ENCODE measurements at regions not wholly inside any gene's neighbourhood (a gene's known extent, or its start where the extent isn't known, plus 50 kb on each side); places are given as distances from the start of the nearest gene placed in this dataset.

GRCh38 chr5:133829786-133830185 lies 138.6 kb downstream of the C5orf15 start:
- Histone ChIP-seq H3K27me3 (no peaks in the 10 kb centered on the region), H3K27ac (no peak overlapping the region), H3K4me1 (no peaks in the 10 kb centered on the region), H3K9me3 (no peaks in the 10 kb centered on the region), H3K36me3 (no peaks in the 10 kb centered on the region), H3K4me3 (no peak overlapping the region)
- DNase-seq, result no peak
- WGBS, 2 donors (ENCODE audit: low coverage in 1 of 2), result 91% methylated on average over 3 of the region's 3 CpGs; no CpG with 5 or more reads in 1 of the 2 donors
- in situ Hi-C loops (cut with MboI; ENCODE audit: low pct_ligation_motif_present in 1 of 4, low pct_unique_long_range_greater_than_20kb in 1 of 4, low sequenced_read_pairs in 3 of 4), result no loop called here
- intact Hi-C loops (cut with DNase I; ENCODE audit: low total_unique reads), result no loop called here
- TF ChIP-seq CTCF (IDR thresholded peaks at IDR 0.05) (no peak), POLR2A (IDR thresholded peaks at IDR 0.05) (no peak), POLR2AphosphoS5 (IDR thresholded peaks at IDR 0.05) (no peak), EP300 (IDR thresholded peaks at IDR 0.05; ENCODE audit: low read depth) (no peak)

GRCh38 chr5:133828722-133829121 lies 139.7 kb downstream of the C5orf15 start:
- TF ChIP-seq CTCF (IDR thresholded peaks at IDR 0.05) (no peak), EP300 (IDR thresholded peaks at IDR 0.05; ENCODE audit: low read depth) (no peak), POLR2A (IDR thresholded peaks at IDR 0.05) (no peak), POLR2AphosphoS5 (IDR thresholded peaks at IDR 0.05) (no peak)

GRCh38 chr5:133827830-133828229 lies 140.6 kb downstream of the C5orf15 start:
- Histone ChIP-seq H3K9me3 (no peaks in the 10 kb centered on the region), H3K4me1 (no peaks in the 10 kb centered on the region), H3K27me3 (peaks cover under 1% of the 10 kb centered on the region), H3K36me3 (no peaks in the 10 kb centered on the region), H3K4me3 (no peak overlapping the region), H3K27ac (no peak overlapping the region)
- in situ Hi-C loops (cut with MboI; ENCODE audit: low pct_ligation_motif_present in 1 of 4, low pct_unique_long_range_greater_than_20kb in 1 of 4, low sequenced_read_pairs in 3 of 4), result no loop called here
- WGBS, 2 donors (ENCODE audit: low coverage in 1 of 2), result 76% methylated on average over 5 of the region's 5 CpGs; no CpG with 5 or more reads in 1 of the 2 donors
- no peak for DNase-seq
- TF ChIP-seq POLR2A (IDR thresholded peaks at IDR 0.05) (no peak), CTCF (IDR thresholded peaks at IDR 0.05) (no peak), EP300 (IDR thresholded peaks at IDR 0.05; ENCODE audit: low read depth) (no peak), POLR2AphosphoS5 (IDR thresholded peaks at IDR 0.05) (no peak)
- intact Hi-C loops (cut with DNase I; ENCODE audit: low total_unique reads), result no loop called here

More at GRCh38 chr5:133828722-133829121, 139.7 kb downstream of the C5orf15 start:
- Histone ChIP-seq H3K36me3 (no peaks in the 10 kb centered on the region), H3K4me1 (no peaks in the 10 kb centered on the region), H3K9me3 (no peaks in the 10 kb centered on the region), H3K27ac (no peak overlapping the region), H3K27me3 (no peaks in the 10 kb centered on the region), H3K4me3 (no peak overlapping the region)
- intact Hi-C loops (cut with DNase I; ENCODE audit: low total_unique reads) (no loop called here), in situ Hi-C loops (cut with MboI; ENCODE audit: low pct_ligation_motif_present in 1 of 4, low pct_unique_long_range_greater_than_20kb in 1 of 4, low sequenced_read_pairs in 3 of 4) (no loop called here)
- no peak for DNase-seq
- WGBS, 2 donors (ENCODE audit: low coverage in 1 of 2), result 67 to 80% methylated on average over 2 to 7 of the region's 7 CpGs

GRCh38 chr5:133827011-133827410 lies 141.4 kb downstream of the C5orf15 start:
- H3K9me3 ChIP-seq, result no peaks in the 10 kb centered on the region
- TF ChIP-seq CTCF (IDR thresholded peaks at IDR 0.05) (no peak), POLR2AphosphoS5 (IDR thresholded peaks at IDR 0.05) (no peak), EP300 (IDR thresholded peaks at IDR 0.05; ENCODE audit: low read depth) (no peak), POLR2A (IDR thresholded peaks at IDR 0.05) (no peak)
- intact Hi-C loops (cut with DNase I; ENCODE audit: low total_unique reads) (no loop called here), in situ Hi-C loops (cut with MboI; ENCODE audit: low pct_ligation_motif_present in 1 of 4, low pct_unique_long_range_greater_than_20kb in 1 of 4, low sequenced_read_pairs in 3 of 4) (no loop called here)
- no peak overlapping the region for H3K4me3 ChIP-seq
- no peak overlapping the region for H3K27ac ChIP-seq
- 82 to 100% methylated on average over 1 to 11 of the region's 11 CpGs for WGBS, 2 donors (ENCODE audit: low coverage in 1 of 2)
- no peaks in the 10 kb centered on the region for H3K4me1 ChIP-seq
- H3K36me3 ChIP-seq, result no peaks in the 10 kb centered on the region
- DNase-seq, result no peak
- H3K27me3 ChIP-seq, result peaks cover 5% of the 10 kb centered on the region
